Nephron (organoid): ENCODE measurements at regions not wholly inside any gene's neighbourhood (a gene's known extent, or its start where the extent isn't known, plus 50 kb on each side); places are given as distances from the start of the nearest gene placed in this dataset.

Source experiments
- H3K27ac Mint-ChIP-seq, 3 experiments: 2 replicates each; pipeline ENCODE4 v1.8.0; 2020; ENCODE audit warnings: mixed read lengths in 3 of 3, mild to moderate bottlenecking in 2 of 3, moderate library complexity in 1 of 3
- H3K27me3 Mint-ChIP-seq: 2 replicates; pipeline ENCODE4 v1.8.0; 2021; ENCODE audit warnings: low read depth, mild to moderate bottlenecking, moderate library complexity, mixed read lengths
- H3K36me3 Mint-ChIP-seq: 2 replicates; pipeline ENCODE4 v1.8.0; 2020; ENCODE audit warnings: low read depth, mixed read lengths
- H3K4me1 Mint-ChIP-seq: 2 replicates; pipeline ENCODE4 v1.8.0; 2020; ENCODE audit warnings: mixed read lengths
- H3K4me3 Mint-ChIP-seq, 3 experiments: 2 replicates each; pipeline ENCODE4 v1.8.0; 2020; ENCODE audit warnings: mild to moderate bottlenecking in 3 of 3, mixed read lengths in 3 of 3, moderate library complexity in 2 of 3
- H3K9me3 Mint-ChIP-seq: 2 replicates; pipeline ENCODE4 v1.8.0; 2020; ENCODE audit warnings: mixed read lengths
- CTCF ChIP-seq, 3 experiments: fragments of 200-600 bp; sonication (generic); IDR thresholded peaks; one replicate each; pipeline ENCODE4 v1.5.0; 2021; ENCODE audit warnings: antibody characterized with exemption in 3 of 3; ENCODE audit not compliant: unreplicated experiment in 3 of 3

GRCh38 chr5:146995878-146996277 is 117.3 kb upstream of the PPP2R2B start:
- Mint-ChIP-seq H3K27ac (no peak overlapping the region), H3K9me3 (peaks cover 3% of the 10 kb centered on the region), H3K4me1 (no peaks in the 10 kb centered on the region), H3K27me3 (no peaks in the 10 kb centered on the region), H3K36me3 (no peaks in the 10 kb centered on the region), H3K4me3 (no peak overlapping the region)
- TF ChIP-seq CTCF (IDR thresholded peaks at IDR 0.05; ENCODE audit: unreplicated experiment in 3 of 3): no peak

- H3K4me3 Mint-ChIP-seq: no peak overlapping the region
- H3K4me1 Mint-ChIP-seq: peaks cover 10% of the 10 kb centered on the region
These were observed 136.8 kb upstream of the PPP2R2B start for GRCh38 chr5:147015405-147015804.

GRCh38 chr5:147017191-147017590 is 138.6 kb upstream of the PPP2R2B start:
- no peak for TF ChIP-seq CTCF (IDR thresholded peaks at IDR 0.05; ENCODE audit: unreplicated experiment in 3 of 3)
- Mint-ChIP-seq H3K9me3 (peaks cover 5% of the 10 kb centered on the region), H3K4me3 (no peak overlapping the region), H3K36me3 (no peaks in the 10 kb centered on the region), H3K4me1 (peaks cover 10% of the 10 kb centered on the region), H3K27ac (no peak overlapping the region), H3K27me3 (no peaks in the 10 kb centered on the region)

More at GRCh38 chr5:147015405-147015804, 136.8 kb upstream of the PPP2R2B start:
- peaks cover 5% of the 10 kb centered on the region for H3K9me3 Mint-ChIP-seq
- H3K36me3 Mint-ChIP-seq: no peaks in the 10 kb centered on the region
- H3K27ac Mint-ChIP-seq: no peak overlapping the region
- no peak for TF ChIP-seq CTCF (IDR thresholded peaks at IDR 0.05; ENCODE audit: unreplicated experiment in 3 of 3)
- no peaks in the 10 kb centered on the region for H3K27me3 Mint-ChIP-seq

GRCh38 chr5:147017621-147018020 is 139.1 kb upstream of the PPP2R2B start:
- H3K27ac Mint-ChIP-seq: no peak overlapping the region
- no peaks in the 10 kb centered on the region for H3K27me3 Mint-ChIP-seq
- peaks cover 5% of the 10 kb centered on the region for H3K9me3 Mint-ChIP-seq
- H3K36me3 Mint-ChIP-seq: no peaks in the 10 kb centered on the region
- H3K4me3 Mint-ChIP-seq: no peak overlapping the region
- no peak for TF ChIP-seq CTCF (IDR thresholded peaks at IDR 0.05; ENCODE audit: unreplicated experiment in 3 of 3)
- H3K4me1 Mint-ChIP-seq: peaks cover 10% of the 10 kb centered on the region

- Mint-ChIP-seq H3K27ac (no peak overlapping the region), H3K27me3 (no peaks in the 10 kb centered on the region), H3K9me3 (peaks cover 5% of the 10 kb centered on the region), H3K4me1 (peaks cover 10% of the 10 kb centered on the region), H3K4me3 (no peak overlapping the region), H3K36me3 (no peaks in the 10 kb centered on the region)
- TF ChIP-seq CTCF (IDR thresholded peaks at IDR 0.05; ENCODE audit: unreplicated experiment in 3 of 3): no peak
These were observed 140.3 kb upstream of the PPP2R2B start for GRCh38 chr5:147018812-147019211.

GRCh38 chr5:147036691-147037245 is 158.2 kb upstream of the PPP2R2B start:
- TF ChIP-seq CTCF (IDR thresholded peaks at IDR 0.05; ENCODE audit: unreplicated experiment in 3 of 3): no peak
- no peaks in the 10 kb centered on the region for H3K27me3 Mint-ChIP-seq
- H3K4me3 Mint-ChIP-seq: no peak overlapping the region
- H3K27ac Mint-ChIP-seq: no peak overlapping the region
- H3K36me3 Mint-ChIP-seq: no peaks in the 10 kb centered on the region
- no peaks in the 10 kb centered on the region for H3K4me1 Mint-ChIP-seq
- H3K9me3 Mint-ChIP-seq: peaks cover 6% of the 10 kb centered on the region
